ENCODE measurements at regions not wholly inside any gene's neighbourhood (a gene's known extent, or its start where the extent isn't known, plus 50 kb on each side); places are given as distances from the start of the nearest gene placed in this dataset.

GRCh38 chr11:80188076-80188627, 747.3 kb upstream of the TENM4 start:
- no peak for TF ChIP-seq EP300 (IDR thresholded peaks at IDR 0.05)
- TF ChIP-seq POLR2AphosphoS5 (IDR thresholded peaks at IDR 0.05), result no peak
- TF ChIP-seq CTCF (IDR thresholded peaks at IDR 0.05), result no peak
